ENCODE measurements at regions not wholly inside any gene's neighbourhood (a gene's known extent, or its start where the extent isn't known, plus 50 kb on each side); places are given as distances from the start of the nearest gene placed in this dataset.
"Not testable (repeated sequence)": the region's sequence is repeated elsewhere in the genome, so short reads cannot be mapped to it uniquely, and the experiment has no call there.

DNA sequence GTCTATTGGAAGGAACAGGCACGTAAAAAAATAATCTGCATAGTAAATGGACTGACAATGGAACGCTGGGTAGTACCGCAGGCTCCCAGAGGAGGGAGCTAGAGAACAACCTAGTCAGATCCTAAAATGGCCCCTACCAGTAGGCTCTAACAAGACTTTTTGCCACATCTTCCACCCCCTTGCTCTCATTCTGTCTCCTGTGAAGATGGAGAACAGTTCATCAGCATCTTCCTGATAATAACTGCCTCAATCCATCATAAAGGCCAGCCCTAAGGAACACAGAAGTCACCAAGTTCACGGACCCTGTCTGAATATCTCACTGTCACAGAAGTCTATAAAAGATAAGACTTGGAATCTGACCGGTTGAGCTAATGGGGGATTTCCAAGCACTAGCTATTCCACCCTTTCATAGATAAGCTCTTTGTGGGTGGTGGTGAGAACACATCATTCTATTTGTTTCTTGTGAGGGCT lies 133.4 kb downstream of the SLC1A3 start:
- peak; percentile 62 to 77 for DNase-seq (ENCODE audit: low read depth in 2 of 2)

DNA sequence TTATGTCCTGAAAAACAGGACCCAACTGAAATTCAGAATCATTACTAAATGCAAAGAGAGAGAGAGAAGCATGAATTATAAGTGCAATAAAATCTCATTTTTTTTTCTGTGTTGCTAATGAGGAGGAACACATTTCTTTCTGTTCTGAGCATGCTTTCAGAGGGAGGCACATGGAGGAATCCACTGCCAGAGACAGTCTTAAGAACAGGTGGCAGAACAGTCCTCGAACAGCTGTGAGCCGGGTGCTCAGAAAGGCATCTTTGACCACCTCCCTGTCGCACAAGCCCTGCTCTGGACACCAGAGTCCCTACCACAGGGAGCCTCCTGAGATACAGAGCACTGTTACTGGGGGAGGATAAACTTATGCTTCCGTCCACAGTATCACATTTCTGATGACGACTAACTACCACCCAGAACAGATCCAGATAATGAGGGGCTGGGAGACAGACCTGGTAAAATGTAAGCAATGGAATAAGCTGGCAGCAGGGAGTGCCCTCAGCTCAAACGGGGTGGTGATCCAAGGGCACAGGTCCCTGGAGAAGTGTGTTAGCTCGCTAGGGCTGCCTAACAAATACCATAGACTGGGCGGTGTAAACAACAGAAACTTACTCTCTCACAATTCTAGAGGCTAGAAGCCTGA lies 134.0 kb downstream of the SLC1A3 start:
- no peak for DNase-seq (ENCODE audit: low read depth in 2 of 2)

DNA sequence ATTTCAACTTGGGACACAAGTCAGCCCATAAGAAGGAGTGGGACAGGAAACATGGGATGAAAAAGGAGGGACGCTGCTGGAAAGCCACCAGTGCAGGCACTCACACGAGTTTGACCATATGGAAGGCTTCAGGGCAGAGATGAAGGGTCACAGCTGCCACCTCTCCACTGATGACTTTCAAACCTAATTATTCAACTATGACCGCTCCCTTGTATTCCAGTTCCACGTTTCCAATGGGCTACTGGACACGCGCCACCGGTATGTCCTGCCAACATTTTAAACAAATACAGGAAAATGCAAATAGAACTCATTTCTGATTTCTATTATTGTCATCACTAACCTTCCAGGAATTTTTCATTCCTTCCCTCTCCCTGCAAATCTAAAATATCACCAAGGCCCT lies 134.7 kb downstream of the SLC1A3 start:
- no peak for DNase-seq (ENCODE audit: low read depth in 2 of 2)

DNA sequence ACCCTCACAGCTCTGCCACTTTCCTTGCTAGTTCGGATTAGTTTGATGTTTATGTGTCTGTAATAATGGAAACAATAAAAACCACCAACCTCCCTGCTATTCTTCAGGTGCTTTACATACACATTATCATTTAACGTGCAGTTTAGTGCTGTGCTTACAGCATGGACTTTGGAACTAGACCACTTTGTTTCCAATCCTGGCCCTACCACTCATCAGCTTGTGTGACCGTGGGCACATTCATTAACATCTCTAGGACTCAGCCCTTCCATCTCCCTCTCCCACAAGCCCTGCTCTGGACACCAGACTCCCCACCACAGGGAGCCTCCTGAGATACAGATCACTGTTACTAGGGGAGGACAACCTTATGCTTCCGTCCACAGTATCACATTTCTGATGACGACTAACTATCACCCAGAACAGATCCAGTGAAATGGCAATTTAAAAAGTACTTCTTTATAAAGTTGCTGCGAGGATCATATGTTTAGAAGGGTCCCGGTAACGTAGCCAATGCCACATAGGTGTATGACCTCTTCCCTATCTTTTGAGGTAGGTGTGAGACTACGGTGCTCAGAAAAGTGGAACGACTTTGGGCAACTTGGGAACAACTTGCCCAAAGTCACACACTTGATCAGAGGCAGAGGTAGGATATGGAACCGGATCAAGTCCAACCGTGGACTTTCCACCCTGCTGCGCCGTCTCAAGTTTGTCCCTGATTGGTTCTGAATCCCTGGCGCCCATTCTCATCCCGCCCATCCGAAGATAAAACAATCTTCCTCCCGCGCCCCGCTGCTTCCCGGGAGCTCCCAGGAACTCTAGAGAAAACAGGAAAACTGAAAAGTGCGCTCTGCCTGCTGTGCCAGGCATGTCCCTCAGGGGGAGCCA lies 132.4 kb upstream of the NIPBL start:
- no peak for DNase-seq (ENCODE audit: low read depth in 2 of 2)

DNA sequence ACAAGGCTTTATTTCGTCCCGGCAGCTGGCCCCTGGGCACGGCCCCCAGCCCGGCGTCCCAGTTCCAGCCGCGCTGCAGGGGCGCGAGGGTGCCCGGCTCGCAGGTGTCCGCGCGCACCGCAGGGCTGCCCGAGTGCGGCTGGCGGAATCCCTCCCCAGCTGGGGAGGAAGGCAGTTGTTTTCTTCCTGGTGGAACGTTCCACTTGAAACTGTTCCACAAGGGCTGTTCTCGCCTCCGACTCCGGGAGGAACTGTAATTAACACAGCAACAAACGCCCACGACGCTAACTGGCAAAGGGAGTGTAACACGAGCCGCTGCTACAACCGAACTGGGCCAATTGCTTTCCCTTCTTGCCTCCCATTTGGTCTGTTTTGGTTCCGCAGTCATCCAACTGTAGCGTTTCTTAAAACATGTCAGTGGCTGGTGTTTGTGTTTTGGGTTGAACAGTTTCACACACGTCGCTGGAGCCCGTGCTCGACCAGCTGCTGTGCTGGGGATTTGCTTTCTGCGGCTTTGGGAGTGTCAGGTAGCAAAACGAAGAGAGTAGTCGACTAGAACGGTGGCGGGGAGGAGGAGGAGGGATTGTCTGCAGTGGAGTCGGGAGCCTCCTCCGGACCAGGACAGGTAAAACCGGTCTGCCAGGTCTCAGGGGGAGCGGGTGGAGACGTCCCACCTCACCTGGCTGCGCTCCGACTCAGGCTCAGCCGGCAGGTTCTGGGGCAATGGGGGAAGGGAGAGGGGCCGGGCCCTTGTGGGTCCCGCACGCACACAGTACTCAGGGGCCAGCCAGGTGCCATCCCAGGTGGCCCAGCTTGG lies 131.6 kb upstream of the NIPBL start:
- peak; percentile 15 to 16 for DNase-seq (ENCODE audit: low read depth in 2 of 2)

DNA sequence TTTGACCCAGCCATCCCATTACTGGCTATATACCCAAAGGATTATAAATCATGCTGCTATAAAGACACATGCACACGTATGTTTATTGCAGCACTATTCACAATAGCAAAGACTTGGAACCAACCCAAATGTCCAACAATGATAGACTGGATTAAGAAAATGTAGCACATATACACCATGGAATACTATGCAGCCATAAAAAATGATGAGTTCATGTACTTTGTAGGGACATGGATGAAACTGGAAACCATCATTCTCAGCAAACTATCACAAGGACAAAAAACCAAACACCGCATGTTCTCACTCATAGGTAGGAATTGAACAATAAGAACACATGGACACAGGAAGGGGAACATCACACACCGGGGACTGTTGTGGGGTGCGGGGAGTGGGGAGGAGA lies 128.8 kb upstream of the NIPBL start:
- DNase-seq (ENCODE audit: low read depth in 2 of 2): not testable (repeated sequence)

DNA sequence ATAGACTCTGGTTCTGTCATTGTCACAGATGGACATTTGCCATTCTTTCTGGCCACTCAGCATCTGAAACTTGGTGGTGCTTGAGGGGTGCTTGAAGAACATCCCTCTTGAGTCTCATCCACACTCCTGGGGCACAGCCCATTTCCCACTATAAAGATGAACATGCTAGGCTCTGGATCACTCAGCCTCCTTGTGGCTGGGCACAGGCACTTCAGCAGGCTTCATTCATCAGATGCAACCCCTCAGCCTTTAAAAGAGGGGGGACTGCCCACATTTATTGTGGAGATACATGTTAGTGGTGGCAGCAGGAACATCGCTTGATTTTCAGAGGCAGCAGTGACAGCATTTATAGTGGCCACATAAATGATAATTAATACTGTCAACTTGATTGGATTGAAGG lies 124.7 kb upstream of the NIPBL start:
- DNase-seq (ENCODE audit: low read depth in 2 of 2): no peak

DNA sequence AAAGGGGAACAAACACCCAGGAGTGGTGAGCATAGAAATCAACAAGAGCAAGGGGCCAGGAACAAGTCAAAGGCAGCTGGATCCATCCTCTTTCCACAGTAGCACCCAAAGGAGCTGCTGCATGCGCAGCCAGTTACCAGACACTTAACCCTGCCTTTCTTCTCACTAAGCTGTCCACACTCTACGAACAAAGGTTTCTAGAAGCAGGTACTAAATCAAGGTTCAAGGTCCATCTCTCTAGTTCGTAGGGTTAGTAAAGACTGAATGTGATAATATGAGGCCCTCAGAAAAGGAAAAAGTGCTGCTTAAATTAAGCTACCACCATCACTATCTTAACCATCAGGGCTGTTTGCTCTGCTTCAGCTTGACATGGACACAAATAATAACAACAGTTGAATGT lies 121.2 kb upstream of the NIPBL start:
- no peak for DNase-seq (ENCODE audit: low read depth in 2 of 2)

DNA sequence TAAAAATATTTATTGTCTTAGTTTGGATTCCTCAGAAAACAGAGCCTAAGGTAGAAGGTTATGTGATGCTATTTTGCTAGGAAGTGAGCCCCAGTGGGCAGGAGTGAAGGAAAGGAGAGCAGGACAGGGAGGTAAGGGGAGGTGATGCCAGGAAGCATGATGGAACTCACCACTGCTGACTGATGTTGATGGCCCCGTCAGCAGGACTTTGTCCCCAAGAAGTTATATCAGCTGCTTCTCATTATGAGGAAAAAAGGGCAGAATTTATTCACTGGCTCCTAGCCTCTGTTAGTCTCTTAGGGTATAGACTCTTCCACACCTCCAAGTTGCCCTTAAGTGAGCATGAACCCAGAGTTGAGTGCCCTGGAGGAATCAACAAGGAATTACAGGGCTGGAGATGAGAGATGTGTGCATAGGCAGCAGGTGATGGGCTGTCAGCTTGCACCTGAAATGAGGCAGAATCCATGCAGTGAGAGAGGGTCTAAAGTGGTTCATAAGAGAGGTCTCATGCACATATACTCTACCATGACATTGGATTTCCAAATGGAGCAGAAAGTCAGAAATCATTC lies 120.6 kb upstream of the NIPBL start:
- DNase-seq (ENCODE audit: low read depth in 2 of 2): no peak

DNA sequence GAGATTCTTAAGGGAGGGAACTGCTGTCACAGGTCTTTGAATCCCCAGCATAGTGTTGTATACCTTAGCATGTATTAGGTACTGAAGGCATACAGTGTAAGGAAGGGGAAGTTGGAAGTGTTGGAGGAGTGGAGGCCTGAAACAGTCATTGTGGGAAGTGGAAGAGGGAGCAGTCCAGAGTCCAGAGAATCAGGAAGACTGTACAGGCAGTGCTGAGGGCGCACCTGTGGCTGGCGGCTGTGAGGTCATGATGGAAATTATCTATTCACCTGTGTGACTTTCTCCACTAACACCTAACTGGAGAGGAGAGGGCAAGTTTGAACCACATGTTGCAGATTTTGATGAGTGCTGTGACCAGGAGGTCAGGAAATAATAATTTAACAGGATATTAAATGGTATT lies 119.7 kb upstream of the NIPBL start:
- no peak for DNase-seq (ENCODE audit: low read depth in 2 of 2)

DNA sequence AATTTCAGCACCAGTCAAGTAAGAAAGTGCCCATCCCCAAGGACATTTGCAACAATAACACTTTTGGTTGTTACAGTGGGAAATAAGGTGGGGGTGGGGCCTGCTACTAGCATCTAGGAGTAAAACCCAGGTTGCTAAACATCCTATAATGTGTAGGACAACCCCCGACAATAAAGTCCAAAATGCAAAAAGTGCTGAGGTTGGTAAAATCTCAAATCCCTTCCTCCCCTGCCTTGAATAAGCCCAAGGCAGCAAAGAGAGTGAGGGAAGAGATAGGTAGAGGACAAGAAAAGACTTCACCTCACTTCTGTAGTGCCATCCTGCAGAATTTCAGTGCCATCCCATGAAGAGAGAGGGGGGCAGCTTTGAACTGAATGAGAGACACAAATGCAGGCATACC lies 117.5 kb upstream of the NIPBL start:
- no peak for DNase-seq (ENCODE audit: low read depth in 2 of 2)

DNA sequence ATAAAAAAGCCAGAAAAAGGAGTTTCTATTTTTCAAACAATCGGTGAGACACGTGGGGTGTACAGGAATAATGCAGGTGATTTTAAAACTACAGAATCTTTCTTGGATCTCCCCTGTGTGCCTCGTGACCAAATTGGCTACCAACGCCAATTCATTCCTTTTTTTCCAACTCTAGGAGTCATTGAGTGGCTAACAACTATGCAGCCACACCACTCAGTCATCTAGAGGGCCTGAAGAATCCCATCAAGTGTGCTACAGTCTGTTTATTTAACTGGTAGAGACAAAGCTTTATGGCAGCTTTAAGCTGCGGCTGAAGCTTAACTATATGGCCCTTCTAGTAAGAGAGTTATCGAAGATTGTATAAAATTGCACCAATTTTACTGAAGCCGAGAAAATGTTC lies 113.1 kb upstream of the NIPBL start:
- DNase-seq (ENCODE audit: low read depth in 2 of 2): no peak

DNA sequence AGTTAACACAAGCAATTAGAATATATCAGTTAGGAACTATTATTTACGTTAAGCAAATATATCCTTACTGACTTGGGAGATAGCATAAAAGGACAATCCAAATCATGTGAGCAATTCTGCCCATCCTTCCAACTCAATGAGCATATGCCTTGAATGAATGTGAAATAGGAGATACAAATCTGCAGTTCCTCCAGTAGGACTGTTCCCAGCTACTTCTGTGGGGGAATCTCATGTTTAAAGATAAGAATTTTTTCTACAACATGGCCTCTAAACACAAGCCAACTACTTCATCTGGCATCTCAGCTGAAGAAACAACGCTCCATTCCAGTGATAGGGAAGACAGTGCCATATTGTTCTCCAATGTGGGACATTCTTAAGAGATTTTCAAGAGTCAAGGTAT lies 110.7 kb upstream of the NIPBL start:
- no peak for DNase-seq (ENCODE audit: low read depth in 2 of 2)

DNA sequence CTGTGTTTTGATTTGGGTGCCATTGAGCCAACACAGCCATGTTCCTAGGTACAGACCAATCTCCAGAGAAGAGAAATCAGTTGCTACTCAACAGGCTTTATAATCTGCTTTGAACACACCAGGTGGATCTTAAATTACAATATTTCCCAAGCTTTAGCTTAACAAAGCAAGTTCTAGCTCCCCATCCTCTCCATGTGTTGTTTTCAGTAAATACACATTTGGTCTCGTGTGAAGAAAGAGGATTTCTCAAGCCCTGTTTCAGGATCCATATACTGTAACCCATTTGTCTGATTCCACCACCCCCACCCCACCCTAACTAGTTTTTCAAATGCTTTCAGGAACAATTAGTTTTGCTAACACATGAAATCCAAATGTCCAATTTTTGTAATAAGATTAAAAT lies 109.6 kb upstream of the NIPBL start:
- DNase-seq (ENCODE audit: low read depth in 2 of 2): no peak

DNA sequence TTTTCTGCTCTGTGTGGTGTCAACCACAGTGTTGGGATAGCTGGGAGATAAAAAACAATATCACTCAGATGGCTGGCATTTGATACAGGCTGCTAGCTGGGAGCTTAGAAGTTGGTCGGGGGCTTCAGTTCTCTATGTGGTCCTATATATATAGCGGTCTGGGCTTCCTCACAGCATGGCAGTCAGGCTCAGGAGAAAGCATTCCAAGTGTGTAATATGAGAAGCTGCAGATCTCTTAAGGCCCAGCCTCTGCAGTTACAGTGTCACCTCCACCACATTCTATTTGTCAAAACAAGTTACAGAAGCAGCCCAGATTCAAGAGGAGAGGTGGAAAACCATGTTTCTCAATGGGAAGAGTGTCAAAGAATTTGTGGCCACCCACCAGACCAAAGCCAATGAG lies 108.1 kb upstream of the NIPBL start:
- no peak for DNase-seq (ENCODE audit: low read depth in 2 of 2)

DNA sequence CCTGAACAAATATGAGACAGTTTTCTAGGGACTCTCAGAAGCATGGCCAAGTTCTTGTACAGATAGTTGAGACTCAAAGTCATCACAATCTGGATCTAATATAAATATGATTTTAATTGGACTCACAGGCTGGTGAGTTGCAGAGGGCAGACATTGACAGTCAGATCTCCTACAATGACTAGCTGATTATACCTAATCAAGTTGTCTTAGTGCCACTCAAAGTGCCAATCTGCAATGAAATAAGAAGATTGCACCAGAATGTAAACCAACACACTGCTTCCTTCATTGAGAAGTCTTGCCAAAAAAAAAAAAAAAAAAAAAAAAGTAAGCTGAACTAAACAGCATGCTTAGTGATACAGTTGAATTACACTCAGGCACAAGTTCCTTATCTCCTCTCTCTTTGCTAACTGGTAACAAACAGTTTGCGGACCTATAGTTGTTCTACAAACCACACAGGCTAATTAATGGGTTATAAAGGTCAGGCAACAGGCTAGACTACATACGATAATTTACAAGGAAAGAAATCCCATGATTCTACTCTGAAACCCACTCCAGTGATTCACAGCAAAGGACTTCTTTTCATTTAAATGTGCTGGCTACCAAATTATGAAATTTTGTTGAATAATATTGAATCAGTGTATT lies 107.3 kb upstream of the NIPBL start:
- no peak for DNase-seq (ENCODE audit: low read depth in 2 of 2)

DNA sequence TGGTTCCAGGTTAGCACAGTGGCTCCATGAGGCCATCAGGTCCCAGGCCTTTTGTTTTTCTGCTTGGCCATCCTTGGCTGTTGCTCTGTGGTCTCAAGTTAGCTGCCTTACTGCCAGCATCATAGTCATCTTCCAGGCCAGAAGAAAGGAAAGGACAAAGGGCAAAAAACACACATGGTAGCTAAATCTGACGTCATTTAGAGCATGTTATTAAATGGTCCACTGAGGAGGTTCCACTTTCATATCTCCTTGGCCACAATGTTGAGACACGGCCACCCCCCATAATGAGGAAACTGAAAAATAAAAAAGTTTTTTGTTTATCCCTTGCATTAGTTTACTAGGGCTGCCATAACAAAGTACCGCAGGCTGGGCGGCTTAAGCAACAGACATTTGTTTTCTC lies 106.4 kb upstream of the NIPBL start:
- no peak for DNase-seq (ENCODE audit: low read depth in 2 of 2)

DNA sequence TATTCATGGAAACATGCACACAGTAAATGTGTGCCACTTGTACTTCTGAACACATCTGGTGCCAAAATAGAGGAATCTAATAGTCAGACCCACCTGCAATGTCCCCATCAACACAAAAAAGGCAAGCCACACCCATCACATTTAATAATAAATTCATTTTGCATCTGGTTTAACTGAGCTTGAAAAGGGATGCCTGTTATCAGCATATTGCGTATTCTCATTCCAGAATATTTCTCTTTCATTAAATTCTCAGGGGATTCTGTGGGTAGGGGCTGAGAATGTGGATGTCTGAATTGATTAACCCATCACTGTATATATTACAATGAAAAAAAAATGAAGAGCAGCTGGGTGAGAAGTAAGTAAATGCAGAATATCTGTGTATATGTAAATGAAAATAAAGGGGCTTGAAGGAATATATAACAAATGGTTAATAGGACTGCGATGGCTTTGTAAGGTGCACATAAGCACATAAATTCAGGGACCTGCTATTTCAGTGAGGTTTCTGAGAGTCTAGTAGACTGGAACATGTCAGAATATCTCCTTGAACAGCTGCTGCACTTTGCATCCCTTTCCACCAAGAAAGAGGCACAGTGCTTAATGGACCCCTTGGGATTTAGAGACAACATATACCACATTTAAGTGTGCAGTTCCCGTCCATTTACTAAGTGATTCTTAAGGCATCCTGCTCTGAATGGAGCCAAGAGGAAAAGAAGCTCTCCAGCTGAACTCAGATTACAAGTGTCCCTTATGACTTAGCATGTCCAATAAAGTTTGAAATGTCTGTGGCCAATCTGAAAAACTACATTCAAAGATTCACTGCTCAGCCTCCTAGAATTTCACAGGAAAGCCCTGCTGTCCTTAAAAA lies 104.1 kb upstream of the NIPBL start:
- no peak for DNase-seq (ENCODE audit: low read depth in 2 of 2)

DNA sequence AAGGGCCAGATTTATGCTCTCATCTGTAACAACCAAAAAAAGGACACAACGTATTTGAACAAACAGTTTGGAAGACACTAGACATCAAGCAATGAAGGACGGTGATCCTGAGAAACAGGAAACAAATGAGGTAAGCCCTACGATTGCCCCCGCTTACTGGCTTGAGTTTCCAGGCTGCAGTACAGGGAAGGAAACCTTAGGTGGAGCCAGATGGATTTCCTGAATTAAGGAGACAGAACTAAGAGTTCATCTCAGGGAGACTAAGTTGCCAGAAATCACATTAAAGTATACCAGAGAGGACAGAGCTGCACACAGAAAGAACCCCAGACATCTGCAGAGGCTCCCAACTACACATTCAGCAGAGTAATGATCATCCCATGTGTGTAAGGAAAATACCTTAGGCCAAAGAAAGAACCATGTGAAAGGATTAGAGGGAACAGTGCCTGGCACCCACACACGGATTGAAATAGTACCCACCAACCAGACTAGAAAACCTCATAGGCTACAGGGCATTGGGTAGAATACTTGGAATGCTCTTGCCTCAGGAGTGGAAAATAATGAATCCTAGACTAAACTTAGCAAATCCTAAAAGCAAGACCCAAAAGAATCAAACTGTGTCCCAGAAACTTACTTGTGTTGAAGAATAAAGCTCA lies 99.3 kb upstream of the NIPBL start:
- no peak for DNase-seq (ENCODE audit: low read depth in 2 of 2)

DNA sequence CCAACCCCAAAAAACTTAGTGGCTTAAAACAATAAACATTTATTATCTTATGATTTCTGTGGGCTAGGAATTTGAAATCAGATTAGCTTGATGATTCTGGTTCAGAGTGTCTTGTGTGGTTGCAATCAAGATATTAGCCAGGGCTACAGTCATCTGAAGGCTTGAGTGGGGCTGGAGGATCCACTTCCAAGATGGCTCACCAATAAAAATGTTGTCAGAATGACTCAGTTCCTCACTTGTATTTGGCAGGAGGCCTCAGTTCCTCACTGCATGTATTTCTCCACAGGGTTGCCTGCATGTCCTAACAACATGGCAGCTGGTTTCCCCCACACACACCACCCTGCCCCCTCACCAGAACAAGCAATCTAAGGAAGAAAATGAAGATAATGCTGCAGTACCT lies 98.2 kb upstream of the NIPBL start:
- no peak for DNase-seq (ENCODE audit: low read depth in 2 of 2)

Data from stimulated activated CD4-positive, alpha-beta T cell treated with anti-CD3 and anti-CD28 coated beads, Interleukin-4, amount 100 ng/mL, for 48 hours (primary cell).